ENCODE measurements at regions not wholly inside any gene's neighbourhood (a gene's known extent, or its start where the extent isn't known, plus 50 kb on each side); places are given as distances from the start of the nearest gene placed in this dataset.
"Not testable (repeated sequence)": the region's sequence is repeated elsewhere in the genome, so short reads cannot be mapped to it uniquely, and the experiment has no call there.

GRCh38 chr7:51389216-51389812, 72.7 kb upstream of the COBL start:
- not testable (repeated sequence) for DNase-seq

GRCh38 chr7:51388241-51388640, 71.6 kb upstream of the COBL start:
- DNase-seq: not testable (repeated sequence)

GRCh38 chr7:51386806-51387568, 70.4 kb upstream of the COBL start:
- DNase-seq: not testable (repeated sequence)

- not testable (repeated sequence) for DNase-seq
Observed at GRCh38 chr7:51386184-51386583, 69.6 kb upstream of the COBL start.

GRCh38 chr7:51382243-51382642, 65.6 kb upstream of the COBL start:
- DNase-seq: not testable (repeated sequence)

- no peak for DNase-seq
Observed at GRCh38 chr7:51376420-51377092, 59.9 kb upstream of the COBL start.

- DNase-seq: no peak
Observed at GRCh38 chr7:51374936-51375335, 58.3 kb upstream of the COBL start.

GRCh38 chr7:51373607-51374006, 57.0 kb upstream of the COBL start:
- not testable (repeated sequence) for DNase-seq

GRCh38 chr7:51369746-51370145, 53.1 kb upstream of the COBL start:
- DNase-seq: no peak

- not testable (repeated sequence) for DNase-seq
Observed at GRCh38 chr7:51369228-51369627, 52.6 kb upstream of the COBL start.

- no peak for DNase-seq
Observed at GRCh38 chr7:51368334-51368733, 51.7 kb upstream of the COBL start.

- no peak for DNase-seq
Observed at GRCh38 chr7:51367614-51367968, 51.0 kb upstream of the COBL start.

GRCh38 chr7:51366930-51367613, 50.5 kb upstream of the COBL start:
- DNase-seq: no peak
